Retinal pigment epithelial cell (primary cell): ENCODE measurements at regions not wholly inside any gene's neighbourhood (a gene's known extent, or its start where the extent isn't known, plus 50 kb on each side); places are given as distances from the start of the nearest gene placed in this dataset.

Experiments
- DNase-seq: peaks from one replicate; pipeline ENCODE4 v3.0.0-alpha.2; 2010; ENCODE audit warnings: low read depth
- H3K4me3 ChIP-seq: 2 replicates; pipeline ENCODE4 v1.5.1; 2011; ENCODE audit warnings: mild to moderate bottlenecking, low read length, control low read depth, moderate library complexity
- CTCF ChIP-seq: conservative IDR thresholded peaks from 2 replicates; pipeline ENCODE4 v1.5.1; 2011; ENCODE audit warnings: low read depth, low read length, control low read depth, inconsistent platforms

- DNase-seq = no peak
- TF ChIP-seq CTCF = no peak
- no peak overlapping the region for H3K4me3 ChIP-seq
Measured at GRCh38 chr13:54647275-54647674, 1618.7 kb downstream of the OLFM4 start.

GRCh38 chr13:54657588-54657987 is 1629.0 kb downstream of the OLFM4 start:
- no peak overlapping the region for H3K4me3 ChIP-seq
- no peak for DNase-seq
- no peak for TF ChIP-seq CTCF

GRCh38 chr13:54658771-54659170 is 1630.2 kb downstream of the OLFM4 start:
- TF ChIP-seq CTCF = no peak
- DNase-seq = no peak

GRCh38 chr13:54660277-54660676 is 1631.7 kb downstream of the OLFM4 start:
- H3K4me3 ChIP-seq = no peak overlapping the region
- no peak for DNase-seq
- no peak for TF ChIP-seq CTCF

More at GRCh38 chr13:54658771-54659170, 1630.2 kb downstream of the OLFM4 start:
- H3K4me3 ChIP-seq = no peak overlapping the region

GRCh38 chr13:54676526-54677113 is 1648.0 kb downstream of the OLFM4 start:
- no peak for DNase-seq
- TF ChIP-seq CTCF = no peak
- H3K4me3 ChIP-seq = no peak overlapping the region

- TF ChIP-seq CTCF = no peak
- H3K4me3 ChIP-seq = no peak overlapping the region
- DNase-seq = no peak
Measured at GRCh38 chr13:54682184-54682583, 1653.6 kb downstream of the OLFM4 start.

GRCh38 chr13:54687173-54687572 is 1658.6 kb downstream of the OLFM4 start:
- DNase-seq = no peak
- H3K4me3 ChIP-seq = no peak overlapping the region
- no peak for TF ChIP-seq CTCF
